ENCODE measurements at regions not wholly inside any gene's neighbourhood (a gene's known extent, or its start where the extent isn't known, plus 50 kb on each side); places are given as distances from the start of the nearest gene placed in this dataset.

DNA sequence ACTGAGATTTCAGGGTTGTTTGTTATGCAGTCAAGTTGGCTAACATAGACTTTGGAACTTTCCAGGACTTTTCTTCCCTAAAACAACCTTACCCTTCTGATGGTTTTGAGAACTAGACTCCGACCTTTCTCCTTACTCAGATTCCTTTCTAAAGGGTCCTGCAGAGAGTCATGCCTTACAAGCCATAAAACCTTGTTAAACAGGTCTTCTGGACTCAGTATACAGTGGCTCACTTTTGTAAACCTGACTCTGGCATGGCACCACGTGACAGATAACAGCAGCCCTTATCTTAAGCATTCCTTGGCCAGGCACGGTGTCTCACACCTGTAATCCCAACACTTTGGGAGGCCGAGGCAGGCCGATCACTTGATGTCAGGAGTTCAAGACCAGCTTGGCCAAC lies 253.2 kb upstream of the RAB6C start:
- DNase-seq = no peak

DNA sequence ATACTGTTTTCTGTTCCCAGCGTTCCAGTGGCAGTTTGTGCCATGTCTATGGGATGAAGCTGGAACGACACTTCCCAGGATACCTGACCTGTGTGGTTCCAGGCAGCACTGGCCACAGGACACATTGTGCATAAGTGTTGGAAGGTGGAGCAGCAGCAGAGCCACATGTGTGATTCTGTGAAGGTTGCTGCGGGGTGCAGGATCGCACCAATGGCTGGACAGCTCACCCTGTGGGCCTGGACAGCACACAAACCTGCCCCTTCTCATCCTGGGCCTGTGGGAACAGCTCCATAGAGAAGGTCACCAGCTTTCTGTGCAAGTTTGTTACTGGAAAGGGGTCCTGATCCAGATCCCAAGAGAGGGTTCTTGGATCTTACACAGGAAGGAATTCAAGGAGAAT lies 252.2 kb upstream of the RAB6C start:
- DNase-seq = no peak

DNA sequence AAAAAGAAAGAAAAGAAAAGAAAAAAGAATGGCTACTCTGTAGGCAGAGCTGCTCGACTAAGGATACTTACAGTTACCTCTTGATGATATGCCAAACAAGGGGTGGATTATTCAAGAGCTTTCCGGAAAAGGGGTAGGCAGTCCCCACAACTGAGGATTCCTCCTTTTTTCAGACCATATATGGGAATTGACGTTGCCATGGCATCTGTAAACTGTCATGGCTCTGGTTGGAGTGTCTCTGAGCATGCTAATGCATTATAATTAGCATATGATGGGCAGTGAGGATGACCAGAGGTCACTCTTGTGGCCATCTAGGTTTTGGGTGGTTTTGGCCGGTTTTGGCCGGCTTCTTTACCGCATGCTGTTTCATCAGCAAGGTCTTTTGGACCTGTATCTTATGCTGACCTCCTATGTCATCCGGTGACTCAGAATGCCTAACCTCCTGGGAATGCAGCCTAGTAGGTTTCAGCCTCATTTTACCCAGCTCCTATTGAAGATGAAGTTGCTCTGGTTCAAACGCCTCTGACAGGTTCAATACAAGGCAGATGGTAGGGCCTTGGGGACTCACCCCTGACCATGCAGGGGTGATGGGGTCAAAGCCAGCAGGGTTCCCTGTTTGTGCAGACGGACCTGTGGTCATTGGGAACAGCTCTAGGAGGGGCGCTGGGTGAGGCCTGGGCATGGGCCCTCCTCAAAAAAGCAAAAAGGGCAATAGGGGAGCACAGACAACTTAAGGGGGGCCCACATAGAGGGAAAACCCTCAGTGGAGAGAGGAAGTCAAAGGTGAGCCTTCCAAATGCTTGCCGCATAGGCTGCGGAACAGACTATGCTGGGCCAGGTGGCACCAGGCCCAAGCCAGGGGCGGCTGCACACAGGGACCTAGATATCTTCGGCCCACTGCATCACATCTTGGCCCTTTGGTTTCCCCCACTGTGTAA lies 251.2 kb upstream of the RAB6C start:
- no peak for DNase-seq

DNA sequence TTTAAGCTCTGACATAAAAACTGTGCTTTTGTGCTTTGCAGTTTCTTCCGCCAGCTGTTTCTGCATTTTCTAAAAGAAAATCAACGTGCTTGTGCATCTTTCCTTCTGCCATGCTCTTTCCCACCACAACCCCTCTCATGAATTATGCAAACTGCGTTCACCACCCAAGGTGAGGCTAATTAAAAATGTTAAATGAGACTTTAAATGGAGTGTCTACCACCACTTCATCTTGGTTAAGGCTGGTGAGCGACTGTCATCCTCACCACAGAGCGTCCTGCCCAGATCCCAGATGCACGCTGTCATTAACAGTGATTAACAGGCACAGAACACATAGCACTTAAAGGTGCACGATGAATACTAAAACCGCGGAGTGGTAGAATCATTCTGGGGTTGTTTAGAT lies 250.5 kb upstream of the RAB6C start:
- DNase-seq = no peak

DNA sequence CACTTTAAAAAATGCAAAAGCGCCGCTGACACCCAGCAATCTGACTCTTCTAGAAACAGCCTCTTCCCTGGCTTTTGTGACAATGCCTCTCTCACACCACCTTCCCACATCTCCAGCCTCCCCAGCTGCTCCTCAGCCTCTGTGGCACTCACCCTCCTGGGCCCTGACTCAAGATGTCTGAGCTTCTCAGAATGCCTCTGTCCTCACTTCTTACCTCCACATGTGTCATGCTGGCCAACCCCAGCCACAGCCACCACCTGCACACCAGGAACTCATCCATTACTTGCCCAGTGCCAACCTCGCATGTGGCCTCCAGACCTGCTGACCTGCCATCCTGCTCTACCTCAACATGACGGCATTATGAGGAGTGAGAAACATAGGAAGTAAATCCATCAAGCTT lies 249.8 kb upstream of the RAB6C start:
- DNase-seq = no peak

DNA sequence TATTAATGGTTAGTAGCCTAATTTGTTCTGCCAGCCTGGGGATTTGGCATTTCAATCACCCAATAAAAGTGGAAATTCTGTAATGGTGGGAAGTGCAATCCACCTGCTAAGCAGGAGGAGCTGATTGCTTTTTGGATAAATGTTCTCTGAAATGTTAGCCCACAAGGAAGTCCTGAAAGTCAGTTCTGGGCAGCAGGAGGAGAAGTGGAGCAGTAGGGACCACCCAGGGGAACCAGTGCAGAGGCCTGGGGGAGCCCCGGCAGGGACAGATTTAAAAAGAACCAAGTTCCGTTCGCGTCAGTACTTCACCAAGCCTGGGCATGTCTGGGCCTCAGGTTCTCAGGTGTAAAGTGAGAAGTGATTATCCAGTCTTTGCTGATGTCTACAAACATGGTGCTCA lies 248.5 kb upstream of the RAB6C start:
- DNase-seq = no peak

DNA sequence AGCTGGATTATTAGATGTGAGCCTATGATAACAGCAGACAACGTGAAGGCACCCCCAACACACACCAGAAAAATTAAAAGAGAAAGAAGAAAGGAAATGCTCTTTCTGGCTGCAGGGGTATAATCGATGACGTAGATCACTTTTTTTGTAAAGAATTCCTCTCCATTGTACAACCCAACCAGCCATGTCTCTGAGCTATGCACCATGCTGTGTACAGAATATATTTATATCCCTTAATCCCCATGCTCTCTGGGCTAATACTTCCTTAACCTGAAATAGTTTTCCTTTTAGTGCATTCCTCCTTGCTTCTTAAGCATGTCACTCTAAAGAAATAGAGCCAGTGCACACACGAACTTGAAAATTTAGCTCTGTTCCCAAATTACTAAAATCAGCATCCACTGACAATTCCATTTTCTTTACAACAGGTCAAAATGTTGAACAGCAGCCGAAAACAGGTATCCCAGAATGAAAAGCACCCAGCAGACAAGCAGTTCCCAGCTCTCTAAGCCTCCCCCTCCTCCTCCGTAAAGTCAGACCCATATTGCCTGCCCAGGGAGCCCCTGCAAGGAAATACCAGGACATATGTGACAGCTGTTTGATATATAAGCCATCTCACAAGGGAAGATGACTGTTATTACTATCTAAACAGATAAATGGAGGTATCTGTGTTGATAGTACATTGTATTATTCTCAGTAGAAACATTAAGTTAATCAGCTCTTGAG lies 247.4 kb upstream of the RAB6C start:
- no peak for DNase-seq

DNA sequence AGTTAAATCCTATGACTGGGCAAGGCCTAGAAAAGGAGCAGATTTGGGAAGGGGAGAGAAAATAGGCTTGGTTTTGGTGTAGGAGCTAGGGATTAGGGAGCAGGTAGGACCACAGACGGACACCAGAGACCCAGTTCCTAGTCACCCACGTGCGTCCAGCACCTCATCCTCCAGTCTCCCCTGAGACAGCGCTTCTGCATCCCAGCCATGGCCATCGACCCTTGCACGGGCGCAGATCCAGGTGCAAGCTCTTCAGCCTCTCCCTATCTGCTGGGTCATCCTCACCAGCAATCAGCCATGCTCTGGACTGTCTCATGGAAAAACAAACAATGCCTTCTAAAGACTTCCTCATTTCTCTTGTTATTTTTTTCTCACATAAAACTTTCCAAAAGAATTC lies 246.8 kb upstream of the RAB6C start:
- no peak for DNase-seq

DNA sequence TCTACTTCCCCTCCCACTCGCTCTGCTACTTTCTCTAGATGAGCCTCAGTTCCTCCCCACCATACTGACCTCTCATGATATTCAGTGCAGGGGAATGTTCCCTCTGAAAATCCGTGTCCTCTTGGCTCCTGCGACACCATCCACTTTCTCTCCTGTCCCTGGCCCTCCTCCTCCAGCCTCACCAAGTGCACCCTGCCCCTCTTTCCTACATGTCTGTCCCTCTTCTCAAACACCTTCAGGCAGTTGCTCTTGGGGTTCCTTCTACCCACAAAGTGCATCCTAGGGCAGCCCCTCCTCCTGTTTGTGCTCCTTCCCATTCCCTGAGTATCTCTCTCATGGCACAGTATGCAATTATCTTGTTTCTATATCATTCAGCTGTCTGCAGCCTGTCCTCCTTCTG lies 246.4 kb upstream of the RAB6C start:
- DNase-seq = no peak

DNA sequence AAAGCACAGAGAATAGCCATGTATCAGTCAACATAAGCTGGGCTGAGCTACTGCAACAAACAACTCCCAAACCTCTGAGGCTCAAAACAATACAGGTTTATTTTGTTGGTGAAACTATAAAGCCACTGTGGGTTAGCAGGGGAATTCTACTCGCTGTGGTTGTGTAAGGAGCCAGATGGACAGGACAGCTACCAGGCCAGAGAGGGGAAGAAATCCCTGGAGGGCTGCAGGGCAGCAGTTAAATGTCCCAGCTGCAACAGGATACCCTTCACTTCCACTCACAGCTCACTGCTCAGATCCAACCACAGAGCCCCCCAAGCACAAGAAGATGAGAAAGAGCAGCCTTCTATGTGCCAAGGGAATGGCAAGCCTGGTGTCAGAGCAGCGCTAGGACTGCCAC lies 245.9 kb upstream of the RAB6C start:
- DNase-seq = no peak

DNA sequence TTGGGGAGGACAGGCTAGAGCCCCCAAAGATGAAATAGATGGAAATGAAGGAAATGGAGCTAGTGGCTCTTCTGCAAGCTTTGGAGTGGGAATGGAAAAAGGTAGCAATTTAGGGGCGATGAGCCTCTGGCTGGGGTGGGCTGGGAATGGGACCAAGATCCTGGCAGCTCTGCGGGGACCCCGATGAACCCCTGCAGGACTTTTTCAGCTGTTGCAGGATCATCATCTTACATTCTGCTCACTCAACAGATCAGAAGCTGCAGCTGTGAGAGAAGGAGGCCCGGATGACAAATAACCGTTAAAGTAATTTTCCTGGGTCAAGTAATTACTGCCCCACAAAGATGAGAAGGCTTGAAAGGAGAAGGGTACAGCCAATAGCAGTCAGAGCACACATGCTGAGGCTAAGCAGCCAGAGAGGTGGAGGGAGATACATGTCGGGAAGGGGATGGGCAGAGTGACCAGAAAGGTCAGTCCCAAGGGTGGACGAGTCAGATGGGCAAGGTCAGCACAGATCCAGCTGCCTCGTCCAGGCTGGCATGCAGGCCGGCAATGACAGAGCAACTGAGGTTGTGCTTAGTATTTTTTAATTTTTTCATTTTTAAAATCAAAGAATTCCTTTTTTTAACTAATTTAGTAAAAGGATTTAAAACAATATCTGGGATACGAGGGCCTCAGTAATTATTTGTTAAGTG lies 245.0 kb upstream of the RAB6C start:
- no peak for DNase-seq

DNA sequence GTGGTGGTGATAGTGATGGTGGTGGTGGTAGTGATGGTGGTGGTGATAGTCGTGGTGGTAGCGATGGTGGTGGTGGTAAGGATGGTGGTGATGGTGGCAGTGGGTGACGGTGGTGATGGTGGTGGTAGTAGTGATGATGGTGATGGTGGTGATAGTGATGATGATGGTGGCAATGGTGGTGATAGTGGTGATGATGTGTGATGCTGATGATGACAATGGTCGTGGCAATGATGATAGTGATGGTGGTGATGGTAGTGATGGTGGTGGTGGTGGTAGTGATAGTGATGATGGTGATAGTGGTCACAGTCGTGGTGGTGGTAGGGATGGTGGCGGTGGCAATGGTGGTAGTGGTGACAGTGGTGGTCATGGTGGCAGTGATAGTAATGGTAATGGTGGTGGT lies 243.9 kb upstream of the RAB6C start:
- DNase-seq = no peak

DNA sequence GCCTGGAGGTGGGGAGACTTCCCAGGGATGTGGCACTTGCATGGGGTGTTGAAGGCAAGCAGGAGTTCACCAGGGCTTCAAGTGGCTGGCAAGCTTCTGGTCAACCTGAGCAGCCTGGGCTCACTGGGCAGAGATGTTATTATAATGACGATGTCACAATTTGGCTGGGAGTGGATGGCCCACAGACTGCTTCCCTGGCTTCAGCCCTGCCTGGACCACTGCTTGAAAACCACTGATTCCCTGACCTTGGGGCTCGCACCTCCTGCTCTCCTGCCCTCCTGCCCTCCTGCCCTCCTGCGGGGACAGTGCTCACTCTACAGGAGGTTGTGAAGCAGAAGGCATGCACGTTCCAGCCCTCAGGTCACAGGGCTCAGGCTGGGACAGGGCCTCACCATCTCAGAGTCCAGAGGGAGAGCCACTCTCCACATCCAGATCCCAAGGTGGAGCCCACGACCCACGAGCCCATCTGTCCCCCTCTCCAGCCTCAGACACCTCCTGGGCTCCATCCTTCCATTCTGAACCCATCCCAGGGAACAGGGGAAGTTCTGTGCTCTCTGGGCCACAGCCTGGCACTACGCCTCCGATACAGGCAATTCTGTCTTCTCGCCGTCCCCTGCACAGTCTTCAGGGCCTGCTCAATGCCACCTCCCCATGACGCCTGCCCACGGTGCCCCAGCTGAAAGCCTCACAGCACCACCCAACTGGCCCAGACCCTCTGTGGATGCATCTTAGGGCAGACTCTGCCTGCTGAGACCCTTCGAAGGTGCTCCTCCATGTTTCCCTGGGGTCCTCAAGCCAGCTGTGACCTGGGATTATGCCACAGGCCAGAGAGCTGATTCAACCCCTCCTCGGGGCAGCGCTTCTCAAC lies 241.6 kb upstream of the RAB6C start:
- no peak for DNase-seq

DNA sequence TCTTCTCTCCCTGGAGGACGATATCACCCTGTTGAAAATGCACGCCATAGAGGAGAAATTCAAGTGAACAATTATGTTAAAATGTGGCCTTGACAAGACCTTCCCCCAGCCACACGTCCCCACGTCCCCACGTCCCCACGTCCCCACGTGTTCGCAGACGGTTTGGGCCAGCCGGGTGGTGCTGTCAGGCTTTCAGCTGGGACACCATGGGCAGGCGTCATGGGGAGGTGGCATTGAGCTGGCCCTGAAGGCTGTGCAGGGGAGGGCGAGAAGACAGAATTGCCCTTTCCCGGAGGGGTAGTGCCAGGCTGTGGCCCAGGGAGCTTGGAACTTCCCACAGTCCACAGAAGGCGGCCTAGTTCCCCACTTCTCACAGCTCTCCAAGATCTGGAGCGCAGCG lies 240.7 kb upstream of the RAB6C start:
- no peak for DNase-seq

DNA sequence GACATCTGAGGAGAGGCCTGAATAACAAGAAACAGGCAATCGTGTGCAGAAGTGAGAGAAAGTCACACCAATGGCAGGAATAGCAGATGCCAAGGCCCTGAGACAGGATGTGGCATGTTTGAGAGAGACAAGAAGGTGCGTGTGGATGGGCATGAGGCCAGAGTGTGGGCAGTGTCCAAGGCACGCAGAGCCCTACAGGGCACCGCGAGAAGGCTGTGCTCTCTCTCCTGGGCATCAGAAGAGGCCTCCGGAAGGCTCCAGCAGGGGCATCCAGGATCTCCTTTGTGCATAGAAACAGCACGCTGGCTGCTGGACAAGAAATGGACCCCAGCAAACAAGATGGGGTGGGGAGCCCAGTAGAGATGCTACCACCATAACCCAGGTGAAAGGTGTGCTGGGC lies 239.0 kb upstream of the RAB6C start:
- no peak for DNase-seq

DNA sequence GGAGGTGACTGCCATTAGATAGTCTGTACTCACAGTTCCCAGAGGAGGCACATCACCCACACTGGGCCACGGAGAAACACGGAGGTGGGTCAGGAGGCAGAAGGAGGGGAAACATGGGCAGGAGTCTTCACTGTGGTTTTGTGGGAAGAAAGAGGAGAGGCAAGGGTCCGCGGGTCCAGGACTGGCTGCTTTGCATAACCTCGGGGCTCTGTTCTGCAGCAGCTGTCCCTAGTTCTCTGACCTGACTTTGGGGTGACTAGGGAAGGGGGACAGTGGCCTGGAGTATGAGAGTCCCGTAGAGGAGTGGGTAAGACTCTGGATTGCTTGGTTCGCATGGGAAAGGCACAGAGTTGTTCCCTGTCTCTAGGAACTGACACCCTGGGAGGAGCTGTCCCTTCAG lies 238.3 kb upstream of the RAB6C start:
- DNase-seq = no peak

DNA sequence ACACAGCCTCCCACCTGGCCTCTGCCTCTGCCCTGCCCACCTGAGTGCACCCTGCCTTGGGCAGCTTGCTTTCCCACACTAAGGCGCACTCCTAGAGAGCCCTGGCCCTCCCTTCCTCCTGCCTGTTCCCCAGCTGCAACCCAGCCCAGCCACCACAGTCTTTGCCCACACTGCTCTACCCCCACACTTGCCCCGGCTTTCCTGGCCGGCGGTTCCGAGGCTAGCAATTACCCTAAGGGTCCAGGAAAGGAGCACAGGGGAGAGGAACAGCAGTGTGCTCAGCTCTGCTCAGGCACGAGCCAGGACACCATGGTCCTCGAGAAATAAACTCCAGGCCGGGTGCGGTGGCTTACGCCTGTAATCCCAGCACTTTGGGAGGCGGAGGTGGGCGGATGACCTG lies 237.8 kb upstream of the RAB6C start:
- no peak for DNase-seq

DNA sequence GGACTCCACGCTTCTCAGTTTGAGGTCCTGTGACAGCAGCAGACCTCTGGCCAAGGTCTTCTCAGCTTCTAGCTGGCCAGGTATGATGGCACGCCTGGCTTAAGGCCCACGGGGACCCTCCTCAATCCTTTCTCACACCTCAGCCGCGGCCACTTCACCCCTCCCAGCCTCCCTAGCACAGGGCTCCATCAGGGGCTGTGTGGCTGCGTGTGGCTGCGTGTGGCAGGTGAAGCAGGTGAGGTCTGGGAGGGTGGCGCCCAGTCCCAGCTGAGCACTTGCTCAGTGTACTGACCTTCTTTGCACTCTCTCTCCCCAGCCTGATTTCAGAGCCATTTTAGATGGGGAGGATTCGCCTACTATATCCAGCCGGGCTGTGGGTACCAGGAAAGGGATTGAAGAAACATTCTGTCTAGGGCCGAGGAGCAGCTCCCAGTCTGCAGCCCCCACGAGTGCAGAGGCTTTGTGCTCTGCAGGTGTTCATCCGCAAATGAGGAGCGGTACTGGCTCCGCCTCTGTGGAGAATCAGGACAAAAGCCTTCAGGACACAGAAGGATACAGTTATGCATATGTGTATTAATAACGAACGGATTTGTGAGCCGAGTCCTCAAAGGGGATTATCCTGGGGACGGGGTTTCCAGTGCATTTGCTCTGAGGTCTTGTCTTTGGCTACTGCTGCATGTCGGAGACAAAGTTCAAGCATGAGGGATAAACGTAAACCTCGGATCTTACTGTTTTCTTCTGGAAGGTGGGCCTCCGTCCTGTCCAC lies 236.9 kb upstream of the RAB6C start:
- no peak for DNase-seq

DNA sequence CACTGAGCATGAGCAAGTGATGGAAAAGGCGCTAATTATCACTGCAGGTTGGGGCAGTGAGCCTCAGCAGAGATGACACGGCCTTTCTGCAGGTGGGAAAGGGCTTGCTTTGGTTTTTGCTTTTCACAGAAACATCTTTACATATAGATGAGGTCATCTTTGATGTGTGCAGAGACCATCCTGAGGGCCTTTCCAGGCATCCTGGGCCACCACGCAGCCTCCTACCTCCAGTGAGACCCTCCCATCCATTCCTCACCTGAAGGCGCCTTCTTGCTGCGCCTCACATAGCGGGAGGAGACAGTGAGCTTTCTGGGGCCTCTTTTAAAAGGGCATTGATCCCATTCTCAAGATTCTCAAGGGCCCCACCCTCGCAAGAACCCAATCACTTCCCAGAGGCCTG lies 235.3 kb upstream of the RAB6C start:
- no peak for DNase-seq

DNA sequence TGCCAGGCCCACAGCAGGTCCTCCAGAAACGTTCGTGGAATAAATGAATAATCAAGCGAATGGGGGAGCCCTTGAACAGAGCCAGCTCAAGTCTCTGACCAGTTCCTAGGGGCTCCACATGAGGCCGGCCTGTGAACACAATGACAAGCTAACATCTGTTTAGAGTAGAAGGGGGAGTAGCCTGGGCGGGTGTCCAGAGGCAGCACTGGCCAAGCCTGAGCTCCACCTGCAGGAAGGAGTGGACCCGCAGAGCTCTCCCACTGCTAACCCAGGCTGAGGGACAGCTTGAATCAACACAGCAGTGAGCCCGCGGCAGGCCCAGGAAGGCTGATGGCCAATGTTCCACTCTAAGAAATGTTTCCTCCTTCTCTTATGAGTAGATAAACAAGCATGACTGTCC lies 234.8 kb upstream of the RAB6C start:
- no peak for DNase-seq
